ENCODE measurements at regions not wholly inside any gene's neighbourhood (a gene's known extent, or its start where the extent isn't known, plus 50 kb on each side); places are given as distances from the start of the nearest gene placed in this dataset.

GRCh38 chr9:136608348-136609159 is 54.2 kb upstream of the EGFL7 start:
- no peak for TF ChIP-seq CTCF (IDR thresholded peaks at IDR 0.05)
- no peak for TF ChIP-seq POLR2A (IDR thresholded peaks at IDR 0.05)

All from esophagus squamous epithelium (tissue), 4 donors.